ENCODE measurements at regions not wholly inside any gene's neighbourhood (a gene's known extent, or its start where the extent isn't known, plus 50 kb on each side); places are given as distances from the start of the nearest gene placed in this dataset.

DNA sequence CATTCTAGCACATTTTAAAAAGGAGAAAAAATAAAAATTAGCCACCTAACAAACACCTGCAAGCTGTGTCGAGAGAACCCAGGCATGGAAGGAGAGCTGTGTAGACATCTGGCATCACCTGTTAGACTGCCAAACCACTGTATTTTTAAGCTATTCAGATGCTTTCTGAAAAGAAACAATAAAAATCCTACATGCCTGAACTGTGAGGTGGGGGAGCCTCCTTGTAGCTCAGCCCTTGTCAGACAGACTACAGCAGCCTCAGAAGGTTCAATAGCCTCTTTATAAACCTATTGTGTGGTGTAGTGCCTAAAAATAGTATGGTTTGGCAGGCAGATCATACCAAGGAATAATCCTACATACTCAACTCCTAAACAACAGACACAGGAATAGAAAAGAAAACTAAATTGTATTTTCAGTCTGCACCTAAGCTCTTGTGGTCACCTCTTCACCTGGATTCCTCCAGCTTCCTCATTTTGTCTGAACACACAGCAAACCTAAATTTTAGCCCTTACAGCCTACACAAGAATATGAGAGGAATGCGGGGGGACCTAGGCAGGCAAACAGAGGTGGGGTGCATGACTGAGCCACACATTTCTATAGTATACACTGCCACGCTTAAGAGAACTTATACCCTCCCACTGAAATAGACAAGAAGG is 67.0 kb downstream of the SIPA1L2 start:
- FAIRE-seq: no peak
- Histone ChIP-seq H3K79me2 (ENCODE audit: control insufficient read depth, insufficient read depth, low read length) (no peaks in the 10 kb centered on the region), H3K9me1 (replicated peaks; ENCODE audit: control insufficient read depth, extremely low read depth, insufficient read depth, low read length) (no peaks in the 10 kb centered on the region), H4K20me1 (replicated peaks; ENCODE audit: control insufficient read depth, extremely low read depth, insufficient read depth, low read length) (no peaks in the 10 kb centered on the region), H3K27me3 (ENCODE audit: control insufficient read depth in 2 of 2, insufficient read depth in 2 of 2, low read length in 2 of 2) (no peaks in the 10 kb centered on the region), H3K9ac (replicated peaks; ENCODE audit: extremely low read depth, insufficient read depth, low read length) (no peak overlapping the region), H3K27ac (ENCODE audit: insufficient read depth, low read depth, low read length) (no peak overlapping the region), H3K36me3 (ENCODE audit: control insufficient read depth in 2 of 2, extremely low read depth in 1 of 2, insufficient read depth in 2 of 2, low read length in 2 of 2) (no peaks in the 10 kb centered on the region), H3K4me1 (ENCODE audit: control insufficient read depth, extremely low read depth, insufficient read depth, low read length) (peaks cover 29% of the 10 kb centered on the region), H2AFZ (ENCODE audit: low read depth, low read length) (no peak overlapping the region), H3K9me3 (replicated peaks; ENCODE audit: control insufficient read depth, insufficient read depth, low read length) (no peaks in the 10 kb centered on the region), H3K4me2 (ENCODE audit: insufficient read depth, low read length) (no peak overlapping the region), H3K4me3 (replicated peaks in 1 of 3; ENCODE audit: insufficient read depth in 1 of 3, low read depth in 1 of 3, low read length in 3 of 3) (no peak overlapping the region)
- POLR2A ChIA-PET: no interaction called here
- dilution Hi-C loops (cut with MboI; ENCODE audit: extremely low pct_ligation_motif_present, low sequenced_read_pairs) (no loop called here), intact Hi-C loops (cut with micrococcal nuclease) (no loop called here)
- DNase-seq (ENCODE audit: low read depth, low spot score): no peak
- BruUV-seq (replicated peaks): no TSS peak
- CTCF ChIA-PET: no interaction called here
- TF ChIP-seq EZH2 (IDR thresholded peaks at IDR 0.05; ENCODE audit: borderline replicate concordance, low read depth, low read length, severe bottlenecking) (no peak), POLR2AphosphoS5 (IDR thresholded peaks at IDR 0.05; ENCODE audit: insufficient read depth, low read depth, low read length) (no peak), MYC (IDR thresholded peaks at IDR 0.05; ENCODE audit: low read depth, low read length) (no peak), JUN (IDR thresholded peaks at IDR 0.05; ENCODE audit: borderline replicate concordance, insufficient read depth, insufficient read length, low read depth) (no peak)

DNA sequence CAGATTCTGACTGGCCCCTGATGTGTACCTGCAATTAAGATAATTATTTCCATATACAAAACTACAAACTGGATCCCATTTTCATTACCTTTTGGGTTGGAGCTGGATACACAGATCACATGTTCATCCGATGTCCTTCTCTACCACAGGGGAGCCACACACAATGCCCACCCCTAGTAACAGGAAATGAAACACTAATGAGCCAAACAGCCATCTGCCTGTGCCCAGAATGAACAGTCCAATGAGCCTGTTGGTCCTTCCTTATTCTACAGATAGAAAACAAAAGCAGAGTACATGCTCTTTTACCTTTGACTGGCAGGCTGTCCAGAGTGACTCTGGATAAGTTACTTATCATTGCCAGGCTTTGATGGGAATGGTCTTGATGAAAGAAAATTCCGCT is 68.6 kb downstream of the SIPA1L2 start:
- no peaks in the 10 kb centered on the region for H3K9me3 ChIP-seq (replicated peaks; ENCODE audit: control insufficient read depth, insufficient read depth, low read length)
- dilution Hi-C loops (cut with MboI; ENCODE audit: extremely low pct_ligation_motif_present, low sequenced_read_pairs) (no loop called here), intact Hi-C loops (cut with micrococcal nuclease) (no loop called here)
- FAIRE-seq (no peak), DNase-seq (ENCODE audit: low read depth, low spot score) (no peak)
- no peaks in the 10 kb centered on the region for H4K20me1 ChIP-seq (replicated peaks; ENCODE audit: control insufficient read depth, extremely low read depth, insufficient read depth, low read length)
- no peaks in the 10 kb centered on the region for H3K9me1 ChIP-seq (replicated peaks; ENCODE audit: control insufficient read depth, extremely low read depth, insufficient read depth, low read length)
- H2AFZ ChIP-seq (ENCODE audit: low read depth, low read length): no peak overlapping the region
- no peaks in the 10 kb centered on the region for H3K36me3 ChIP-seq (ENCODE audit: control insufficient read depth in 2 of 2, extremely low read depth in 1 of 2, insufficient read depth in 2 of 2, low read length in 2 of 2)
- H3K27me3 ChIP-seq (ENCODE audit: control insufficient read depth in 2 of 2, insufficient read depth in 2 of 2, low read length in 2 of 2): no peaks in the 10 kb centered on the region
- H3K27ac ChIP-seq (ENCODE audit: insufficient read depth, low read depth, low read length): no peak overlapping the region
- no peaks in the 10 kb centered on the region for H3K79me2 ChIP-seq (ENCODE audit: control insufficient read depth, insufficient read depth, low read length)
- peaks cover 28% of the 10 kb centered on the region for H3K4me1 ChIP-seq (ENCODE audit: control insufficient read depth, extremely low read depth, insufficient read depth, low read length)
- CTCF ChIA-PET: no interaction called here
- POLR2A ChIA-PET: no interaction called here
- no peak overlapping the region for H3K9ac ChIP-seq (replicated peaks; ENCODE audit: extremely low read depth, insufficient read depth, low read length)
- no peak overlapping the region for H3K4me3 ChIP-seq (replicated peaks in 1 of 3; ENCODE audit: insufficient read depth in 1 of 3, low read depth in 1 of 3, low read length in 3 of 3)
- TF ChIP-seq POLR2A (IDR thresholded peaks at IDR 0.05; ENCODE audit: low read depth, low read length): no peak
- no peak for TF ChIP-seq GATA2 (IDR thresholded peaks at IDR 0.05; ENCODE audit: insufficient read depth, insufficient read length, low read depth, low read length)
- no peak for TF ChIP-seq JUN (IDR thresholded peaks at IDR 0.05; ENCODE audit: borderline replicate concordance, insufficient read depth, insufficient read length, low read depth)
- BruUV-seq (replicated peaks): no TSS peak
- H3K4me2 ChIP-seq (ENCODE audit: insufficient read depth, low read length): no peak overlapping the region

Data from endothelial cell of umbilical vein (primary cell).